ENCODE measurements at regions not wholly inside any gene's neighbourhood (a gene's known extent, or its start where the extent isn't known, plus 50 kb on each side); places are given as distances from the start of the nearest gene placed in this dataset.
A peak's percentile ranks its signal among the peaks of the same experiment; 100 is the strongest.

- 0 out of 2 replicates have a peak, but pooled peaks have one; percentile 72 for TF ChIP-seq SIN3A (IDR thresholded peaks at IDR 0.05; ENCODE audit: borderline replicate concordance, low read depth, low read length)
- no peak for TF ChIP-seq IRF3 (IDR thresholded peaks at IDR 0.05; ENCODE audit: low read depth, low read length)
- TF ChIP-seq RAD21 (IDR thresholded peaks at IDR 0.05; ENCODE audit: low read length): peak; percentile 1; the same call in 1 of the 2 replicates
- TF ChIP-seq FOXJ3 (CRISPR knock-in tag; IDR thresholded peaks at IDR 0.05): peak; percentile 65
- TF ChIP-seq NFIC (IDR thresholded peaks at IDR 0.05; ENCODE audit: borderline replicate concordance): peak; percentile 86
- TF ChIP-seq JUND (IDR thresholded peaks at IDR 0.05): peak; percentile 95
- no peak for TF ChIP-seq CTCF (IDR thresholded peaks at IDR 0.05)
- peak; percentile 77 for TF ChIP-seq RCOR1 (IDR thresholded peaks at IDR 0.05; ENCODE audit: low read length)
- peak; percentile 35; the same call in 1 of the 2 replicates for TF ChIP-seq MXI1 (IDR thresholded peaks at IDR 0.05; ENCODE audit: low read depth, low read length)
- peak; percentile 89 for TF ChIP-seq CHD2 (IDR thresholded peaks at IDR 0.05; ENCODE audit: low read length, partially characterized antibody)
These were observed 532.0 kb downstream of the BCKDHB start (continued) for GRCh38 chr6:80638213-80639055.

- ChIA-PET CTCF (interaction anchor here (0.9 to 1.5 kb wide), 3 partner anchors 32 to 1116 kb away, joined by 3 to 4 read pairs (median 4); no protein-coding TSS in a partner anchor), POLR2A (interaction anchor here (0.5 kb wide), 1 partner anchor 1508 kb away, joined by 3 read pairs; no protein-coding TSS in a partner anchor)
- Histone ChIP-seq H3K27ac (ENCODE audit: low read depth in 2 of 2, low read length in 1 of 2) (peak overlapping the region; percentile 98 to 100), H3K79me2 (ENCODE audit: insufficient read depth) (no peaks in the 10 kb centered on the region), H3K27me3 (ENCODE audit: insufficient read depth) (no peaks in the 10 kb centered on the region), H3K4me2 (no peak overlapping the region), H3K4me3 (ENCODE audit: low read depth in 2 of 2, low read length in 1 of 2) (no peak overlapping the region), H3F3A (replicated peaks; ENCODE audit: insufficient read depth) (peaks cover 28% of the 10 kb centered on the region), H3K9me2 (no peaks in the 10 kb centered on the region), H3K9me3 (no peaks in the 10 kb centered on the region), H3K9ac (peak overlapping the region; percentile 57), H4K20me1 (ENCODE audit: insufficient read depth) (no peaks in the 10 kb centered on the region), H2AFZ (ENCODE audit: low read depth) (0 out of 2 replicates have a peak overlapping the region, but pooled peaks have one; percentile 12), H3K36me3 (replicated peaks in 1 of 2; ENCODE audit: control insufficient read depth in 1 of 2, insufficient read depth in 2 of 2, low read length in 1 of 2) (peaks cover 0 to 5% of the 10 kb centered on the region in 2 experiments), H3K4me1 (ENCODE audit: control insufficient read depth in 1 of 2, insufficient read depth in 2 of 2, low read depth in 1 of 2, low read length in 1 of 2) (peaks cover 9 to 38% of the 10 kb centered on the region in 2 experiments; a peak in 3 of 4 replicates)
- no peak for DNase-seq
- TF ChIP-seq JUND (IDR thresholded peaks at IDR 0.05) (no peak), REST (IDR thresholded peaks at IDR 0.05; ENCODE audit: low read depth, low read length) (no peak), EP300 (IDR thresholded peaks at IDR 0.05; ENCODE audit: borderline replicate concordance in 1 of 2, low read depth in 1 of 2, low read length in 1 of 2) (no peak), RXRA (IDR thresholded peaks at IDR 0.05; ENCODE audit: borderline replicate concordance, low read depth) (no peak), GABPA (IDR thresholded peaks at IDR 0.05; ENCODE audit: low read depth) (no peak), USF2 (IDR thresholded peaks at IDR 0.05; ENCODE audit: borderline replicate concordance, low read depth, low read length) (no peak), USF1 (IDR thresholded peaks at IDR 0.05; ENCODE audit: borderline replicate concordance, low read depth) (no peak), MXI1 (IDR thresholded peaks at IDR 0.05; ENCODE audit: low read depth, low read length) (no peak)
These were observed 530.8 kb downstream of the BCKDHB start for GRCh38 chr6:80637312-80637711.
